HG03025 (cell line): ENCODE measurements at regions not wholly inside any gene's neighbourhood (a gene's known extent, or its start where the extent isn't known, plus 50 kb on each side); places are given as distances from the start of the nearest gene placed in this dataset.
A peak's percentile ranks its signal among the peaks of the same experiment; 100 is the strongest.
"Not testable (repeated sequence)": the region's sequence is repeated elsewhere in the genome, so short reads cannot be mapped to it uniquely, and the experiment has no call there.

Source experiments
- ATAC-seq: cut with Tn5 transposase; IDR thresholded peaks from one replicate; pipeline ENCODE4 v1.9.1; 2021; ENCODE audit warnings: mild to moderate bottlenecking, moderate library complexity; ENCODE audit not compliant: unreplicated experiment, low FRiP score

GRCh38 chr3:104032283-104032682 is 1334.4 kb upstream of the ALCAM start:
- no peak for ATAC-seq

- ATAC-seq: no peak
Observed at GRCh38 chr3:104040896-104041295, 1325.8 kb upstream of the ALCAM start.

- not testable (repeated sequence) for ATAC-seq
Observed at GRCh38 chr3:104043001-104043543, 1323.6 kb upstream of the ALCAM start.

- no peak for ATAC-seq
Observed at GRCh38 chr3:104044002-104044401, 1322.7 kb upstream of the ALCAM start.

- ATAC-seq: no peak
Observed at GRCh38 chr3:104066658-104067057, 1300.1 kb upstream of the ALCAM start.

- ATAC-seq: no peak
Observed at GRCh38 chr3:104069114-104069513, 1297.6 kb upstream of the ALCAM start.

- ATAC-seq: no peak
Observed at GRCh38 chr3:104070906-104071305, 1295.8 kb upstream of the ALCAM start.

GRCh38 chr3:104080088-104080626 is 1286.6 kb upstream of the ALCAM start:
- no peak for ATAC-seq

GRCh38 chr3:104088738-104089137 is 1278.0 kb upstream of the ALCAM start:
- ATAC-seq: no peak

GRCh38 chr3:104089987-104090386 is 1276.7 kb upstream of the ALCAM start:
- ATAC-seq: not testable (repeated sequence)

GRCh38 chr3:104101736-104102135 is 1265.0 kb upstream of the ALCAM start:
- ATAC-seq: no peak

- ATAC-seq: peak; percentile 93
Observed at GRCh38 chr3:104102386-104102785, 1264.3 kb upstream of the ALCAM start.

GRCh38 chr3:104106276-104106675 is 1260.4 kb upstream of the ALCAM start:
- ATAC-seq: no peak

GRCh38 chr3:104108522-104108921 is 1258.2 kb upstream of the ALCAM start:
- ATAC-seq: no peak

GRCh38 chr3:104126463-104126862 is 1240.2 kb upstream of the ALCAM start:
- ATAC-seq: no peak

- ATAC-seq: no peak
Observed at GRCh38 chr3:104126864-104127553, 1239.7 kb upstream of the ALCAM start.

GRCh38 chr3:104127830-104128229 is 1238.9 kb upstream of the ALCAM start:
- ATAC-seq: no peak

GRCh38 chr3:104132566-104133403 is 1233.9 kb upstream of the ALCAM start:
- ATAC-seq: no peak

GRCh38 chr3:104133630-104134029 is 1233.1 kb upstream of the ALCAM start:
- ATAC-seq: no peak

- ATAC-seq: no peak
Observed at GRCh38 chr3:104137116-104137515, 1229.6 kb upstream of the ALCAM start.

GRCh38 chr3:104145164-104145563 is 1221.5 kb upstream of the ALCAM start:
- no peak for ATAC-seq
